ENCODE measurements at regions not wholly inside any gene's neighbourhood (a gene's known extent, or its start where the extent isn't known, plus 50 kb on each side); places are given as distances from the start of the nearest gene placed in this dataset.

DNA sequence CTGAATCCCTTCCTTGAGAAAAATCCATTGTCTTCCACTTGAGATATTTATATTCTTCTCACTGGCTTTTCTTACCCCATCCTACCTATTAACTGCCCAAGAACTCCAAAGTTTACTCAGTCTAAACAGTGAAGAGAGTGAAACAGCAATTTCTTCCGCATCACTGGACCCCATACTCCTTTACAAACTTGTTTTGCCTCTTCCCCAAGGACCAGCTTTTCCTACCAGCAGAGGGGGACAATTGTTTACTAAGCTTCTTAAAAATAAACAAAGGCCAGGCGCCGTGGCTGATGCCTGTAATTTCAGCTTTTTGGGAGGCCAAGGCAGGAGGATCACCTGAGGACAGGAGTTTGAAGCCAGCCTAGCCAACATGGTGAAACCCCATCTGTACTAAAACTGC, 52.0 kb downstream of the LRATD1 start:
- no peak for DNase-seq (ENCODE audit: low read depth in 2 of 3, low spot score in 2 of 3)

DNA sequence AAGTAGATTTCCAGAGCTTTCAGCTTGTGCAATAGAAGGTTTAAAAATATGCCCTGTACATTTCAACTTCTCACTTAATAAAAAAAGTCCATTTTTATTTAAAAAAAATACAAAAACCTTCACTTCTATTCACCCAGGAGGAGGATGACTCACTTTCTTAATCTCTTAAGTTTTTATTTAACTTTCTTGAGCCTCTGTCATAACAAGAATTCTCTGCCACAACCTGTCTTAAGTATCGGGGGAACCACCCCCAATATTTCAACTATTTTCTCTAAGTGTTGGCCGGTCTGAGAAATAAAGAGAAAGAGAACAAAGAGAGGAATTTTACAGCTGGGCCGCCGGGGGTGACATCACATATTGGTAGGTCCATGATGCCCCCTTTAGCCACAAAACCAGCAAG, 58.4 kb downstream of the LRATD1 start:
- no peak for DNase-seq (ENCODE audit: low read depth in 2 of 3, low spot score in 2 of 3)

DNA sequence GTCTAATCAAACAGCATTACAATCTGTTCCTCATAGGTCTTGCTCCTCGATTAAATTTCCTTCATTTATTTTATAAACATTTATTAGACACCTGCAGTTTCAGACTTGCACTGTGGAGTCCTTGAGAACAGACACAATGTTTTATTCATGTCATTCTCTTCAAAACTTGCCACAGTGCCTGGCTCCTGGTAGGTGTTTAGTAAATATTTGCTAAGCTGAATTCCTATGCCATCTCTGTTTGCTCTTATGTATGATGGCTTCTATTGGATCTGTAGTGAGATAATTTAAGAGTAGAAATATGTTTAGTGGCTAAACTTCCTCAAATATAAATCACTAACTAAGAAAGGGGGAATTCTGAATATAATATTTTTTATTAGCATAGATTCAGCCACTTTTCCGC, 61.4 kb downstream of the LRATD1 start:
- DNase-seq (ENCODE audit: low read depth in 2 of 3, low spot score in 2 of 3), result no peak

DNA sequence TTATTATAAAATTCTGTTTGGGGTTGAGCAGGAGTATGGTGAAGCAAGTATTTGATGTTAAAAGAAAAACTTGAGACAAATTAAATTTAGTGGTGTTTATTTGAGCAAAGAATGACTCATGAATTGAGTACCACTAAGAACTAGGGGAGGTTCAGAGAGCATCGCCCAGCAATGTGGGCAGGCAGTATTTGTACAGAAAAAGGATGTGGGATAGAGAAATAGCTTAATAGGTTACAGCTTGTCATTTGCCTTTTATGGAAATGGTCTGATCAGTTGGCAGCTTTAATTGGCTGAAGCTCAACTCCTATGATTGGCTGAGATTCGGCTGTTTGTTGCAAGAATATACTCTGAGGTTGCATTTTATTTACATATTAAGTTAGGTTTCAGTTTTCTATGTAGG, 68.2 kb downstream of the LRATD1 start:
- DNase-seq (ENCODE audit: low read depth in 2 of 3, low spot score in 2 of 3), result no peak

DNA sequence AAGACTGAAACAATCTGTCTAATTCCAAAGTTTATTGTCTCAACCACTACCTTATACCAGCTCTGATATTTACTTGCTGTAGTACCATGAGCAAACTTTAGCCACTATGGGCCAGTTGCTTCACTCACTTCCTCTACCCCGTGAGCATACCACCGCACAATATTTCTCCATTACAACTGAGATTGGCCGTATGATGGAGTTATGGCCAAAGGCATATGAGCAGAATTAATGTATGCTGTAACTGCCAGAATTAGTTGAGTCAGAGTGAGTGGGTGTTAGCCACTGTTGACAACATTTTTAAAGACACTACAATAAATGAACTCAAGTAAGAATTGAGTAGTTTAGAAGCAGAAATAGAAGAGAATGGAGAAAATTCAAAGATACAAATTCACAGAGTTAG, 69.7 kb downstream of the LRATD1 start:
- no peak for DNase-seq (ENCODE audit: low read depth in 2 of 3, low spot score in 2 of 3)

DNA sequence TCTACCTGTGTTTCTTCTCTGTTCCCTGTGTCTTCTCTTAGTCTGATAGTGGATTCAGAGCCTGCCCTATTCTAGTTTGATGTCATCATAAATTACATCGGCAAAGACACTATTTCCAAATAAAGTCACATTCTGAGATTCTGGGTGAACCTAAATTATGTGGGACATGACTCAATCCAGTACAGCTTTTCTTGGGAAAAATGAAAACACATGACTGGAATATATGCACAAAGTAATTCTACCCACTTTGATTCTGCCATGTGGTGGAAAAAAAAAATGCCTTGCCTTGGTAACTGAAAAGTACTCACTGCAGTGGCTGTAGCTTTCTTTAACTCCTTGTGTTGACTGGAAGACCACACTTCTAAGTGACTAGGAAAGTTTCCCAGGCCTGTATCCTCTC, 73.7 kb downstream of the LRATD1 start:
- DNase-seq (ENCODE audit: low read depth in 2 of 3, low spot score in 2 of 3), result no peak

DNA sequence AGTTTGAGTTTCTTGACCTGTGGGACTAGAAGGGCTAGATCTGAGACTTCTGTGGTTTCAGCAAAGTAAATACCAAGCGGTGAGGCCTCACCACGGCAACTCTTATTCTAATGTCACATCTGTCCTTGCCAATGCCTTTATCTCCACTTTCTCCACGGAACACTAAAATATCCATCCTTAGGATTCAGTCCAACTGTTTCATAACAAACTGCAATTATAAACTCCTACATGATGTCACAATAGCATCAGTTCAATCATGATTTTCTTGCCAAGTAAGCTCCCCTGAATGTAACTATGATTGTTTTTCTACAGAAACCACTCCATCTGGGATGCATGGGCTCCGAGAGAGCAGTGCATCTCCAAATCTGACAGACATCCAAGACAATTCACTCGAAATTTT, 79.6 kb downstream of the LRATD1 start:
- no peak for DNase-seq (ENCODE audit: low read depth in 2 of 3, low spot score in 2 of 3)

DNA sequence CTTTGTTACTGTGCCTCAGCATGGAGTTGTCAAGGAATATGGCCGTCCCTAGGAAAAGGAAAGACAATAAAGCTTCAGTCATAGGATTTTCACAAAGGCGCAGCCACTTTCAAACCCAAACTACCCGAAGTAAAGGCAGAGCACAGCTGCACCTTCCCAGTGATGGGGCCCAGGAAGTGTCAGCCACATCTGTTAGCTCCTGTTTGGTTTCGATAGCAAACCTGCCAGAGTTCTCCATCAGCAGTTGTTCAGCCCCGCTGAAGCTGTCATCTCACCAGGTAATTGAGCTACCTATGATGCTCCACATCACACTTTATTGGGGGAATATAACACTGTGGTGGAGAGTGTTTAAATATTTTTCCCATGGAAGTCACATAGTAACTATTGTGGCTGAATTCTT, 80.7 kb downstream of the LRATD1 start:
- no peak for DNase-seq (ENCODE audit: low read depth in 2 of 3, low spot score in 2 of 3)

DNA sequence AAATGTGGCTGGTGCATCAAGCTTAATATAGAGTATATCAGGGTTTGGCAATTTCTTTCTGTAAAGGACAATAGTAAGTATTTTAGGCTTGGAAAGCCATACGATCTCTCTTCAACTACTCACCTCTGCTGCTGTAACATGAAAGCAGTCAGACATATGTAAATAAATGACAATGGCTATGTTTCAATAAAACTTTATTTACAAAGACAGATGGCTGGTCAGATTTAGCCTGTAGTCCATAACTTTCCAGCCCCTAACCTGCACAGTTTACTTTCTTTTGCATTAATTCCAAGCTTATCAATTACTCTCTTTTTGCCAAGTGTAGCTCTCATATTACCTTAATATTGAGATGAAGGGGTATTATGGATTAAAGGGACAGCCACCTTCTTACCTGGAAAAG, 83.1 kb downstream of the LRATD1 start:
- no peak for DNase-seq (ENCODE audit: low read depth in 2 of 3, low spot score in 2 of 3)

DNA sequence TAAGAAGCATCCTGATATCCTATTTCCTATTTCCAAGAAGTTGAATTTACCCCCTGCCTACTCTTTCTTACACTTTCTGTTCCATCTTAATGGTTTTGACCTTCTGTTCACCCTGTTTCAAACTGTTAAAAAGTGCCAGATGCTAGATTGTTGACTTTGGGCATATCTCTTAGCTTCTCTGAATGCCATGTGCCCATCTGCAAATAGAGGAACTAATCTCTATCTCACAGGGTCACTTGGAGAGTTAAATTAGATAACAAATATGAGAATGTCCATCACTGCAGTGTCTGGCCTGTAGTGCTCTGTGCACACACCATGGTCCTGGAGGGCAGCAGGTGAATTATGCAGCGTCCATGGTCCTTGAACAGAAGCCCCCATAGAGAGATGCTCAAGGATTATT, 83.8 kb downstream of the LRATD1 start:
- DNase-seq (ENCODE audit: low read depth in 2 of 3, low spot score in 2 of 3), result no peak

DNA sequence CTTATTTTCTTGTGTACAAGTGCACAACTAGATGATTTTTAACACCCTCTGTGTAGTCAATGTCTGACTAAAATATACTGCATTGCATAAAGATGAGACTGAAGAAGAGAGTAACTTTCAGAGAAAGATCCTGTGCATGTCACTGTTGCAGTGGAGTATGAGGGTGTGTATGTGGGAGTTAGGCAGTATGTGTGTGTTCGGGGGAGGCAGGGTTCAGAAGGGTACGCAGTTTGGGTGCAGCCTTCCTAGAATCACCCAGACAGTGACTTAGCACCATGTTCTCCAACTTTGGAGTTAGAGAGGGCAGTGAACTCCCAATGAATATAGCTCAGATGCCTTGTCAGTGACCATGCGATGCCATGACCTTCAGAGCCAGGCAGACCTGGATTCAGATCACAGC, 84.6 kb downstream of the LRATD1 start:
- DNase-seq (ENCODE audit: low read depth in 2 of 3, low spot score in 2 of 3), result no peak

DNA sequence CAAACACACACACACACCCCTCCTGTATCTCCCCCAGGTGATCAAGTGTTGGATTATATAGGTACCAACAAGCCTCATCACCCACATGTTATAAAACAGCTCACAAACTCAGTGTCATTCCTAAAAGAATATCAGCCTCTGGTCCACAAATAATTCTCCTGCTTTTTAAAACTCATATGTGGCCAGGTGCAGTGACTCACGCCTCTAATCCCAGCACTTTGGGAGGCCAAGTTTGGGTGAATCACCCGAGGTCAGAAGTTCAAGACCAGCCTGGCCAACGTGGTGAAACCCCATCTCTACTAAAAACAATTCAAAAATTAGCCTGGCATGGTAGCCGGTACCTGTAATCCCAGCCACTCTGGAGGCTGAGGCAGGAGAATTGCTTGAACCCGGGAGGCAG, 87.8 kb downstream of the LRATD1 start:
- no peak for DNase-seq (ENCODE audit: low read depth in 2 of 3, low spot score in 2 of 3)

DNA sequence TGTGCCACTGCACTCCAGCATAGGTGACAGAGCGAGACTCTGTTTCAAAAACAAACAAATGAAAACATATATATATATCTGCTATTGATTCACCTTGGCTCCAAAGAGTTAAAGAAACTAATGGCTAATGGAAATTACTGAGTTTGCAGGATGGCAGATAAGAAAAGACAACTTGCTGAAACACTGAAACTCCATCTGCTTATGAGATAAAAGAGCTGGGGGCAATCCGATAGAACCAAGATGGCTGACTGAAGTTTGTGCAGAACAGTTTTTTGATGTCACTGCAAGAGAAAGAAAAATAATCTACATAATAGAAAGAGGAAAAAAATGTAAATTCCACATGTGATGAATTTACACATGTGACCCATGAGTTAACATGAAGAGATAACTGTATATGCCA, 88.2 kb downstream of the LRATD1 start:
- no peak for DNase-seq (ENCODE audit: low read depth in 2 of 3, low spot score in 2 of 3)

DNA sequence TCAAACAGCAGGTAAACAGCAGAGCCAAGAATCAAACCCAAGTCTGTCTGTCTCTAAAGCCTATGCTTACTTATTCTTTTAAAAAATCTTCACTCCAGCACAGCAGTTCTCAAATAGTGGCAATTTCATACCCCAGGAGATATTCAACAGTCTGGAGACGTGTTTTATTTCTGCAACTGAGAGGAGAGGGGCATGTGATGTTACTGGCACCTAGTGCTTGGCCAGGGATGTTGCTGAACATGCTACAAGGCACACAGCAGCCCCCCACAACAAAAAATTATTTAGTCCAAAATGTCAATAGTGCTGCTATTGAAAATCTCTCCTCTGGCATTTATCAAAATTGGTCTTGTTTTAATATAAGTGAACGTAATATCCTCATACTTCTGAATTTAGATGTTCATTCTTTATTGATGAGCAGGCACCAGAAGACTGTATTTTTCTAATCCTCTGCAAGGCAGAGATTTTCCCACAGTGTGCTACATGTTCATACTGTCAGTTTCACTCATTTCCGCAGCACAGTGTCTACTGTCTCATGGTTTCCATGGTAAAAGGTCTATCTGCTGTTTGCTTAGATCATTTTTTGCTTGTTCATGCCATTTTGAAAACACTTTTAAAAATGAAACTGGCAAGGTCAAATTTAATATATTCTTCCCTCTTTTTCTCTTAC, 90.5 kb downstream of the LRATD1 start:
- no peak for DNase-seq (ENCODE audit: low read depth in 2 of 3, low spot score in 2 of 3)

DNA sequence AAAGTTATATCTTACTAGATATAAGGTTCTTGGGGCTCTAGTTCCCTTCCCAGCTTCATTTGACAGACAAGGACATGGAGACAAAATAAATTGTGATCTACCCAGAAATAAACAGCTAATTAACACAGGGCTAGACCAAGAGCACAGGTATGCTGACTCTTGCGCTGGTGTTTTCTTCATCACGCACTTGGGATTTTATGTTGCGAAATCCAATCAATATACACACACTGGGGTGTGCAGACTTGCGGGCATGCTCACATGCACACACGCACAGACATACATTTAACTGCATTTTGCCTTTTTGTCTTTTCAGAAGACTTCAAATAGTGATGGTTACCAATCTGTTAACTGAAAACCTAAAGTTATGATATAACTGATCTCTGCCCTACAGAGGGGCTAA, 91.2 kb downstream of the LRATD1 start:
- no peak for DNase-seq (ENCODE audit: low read depth in 2 of 3, low spot score in 2 of 3)

DNA sequence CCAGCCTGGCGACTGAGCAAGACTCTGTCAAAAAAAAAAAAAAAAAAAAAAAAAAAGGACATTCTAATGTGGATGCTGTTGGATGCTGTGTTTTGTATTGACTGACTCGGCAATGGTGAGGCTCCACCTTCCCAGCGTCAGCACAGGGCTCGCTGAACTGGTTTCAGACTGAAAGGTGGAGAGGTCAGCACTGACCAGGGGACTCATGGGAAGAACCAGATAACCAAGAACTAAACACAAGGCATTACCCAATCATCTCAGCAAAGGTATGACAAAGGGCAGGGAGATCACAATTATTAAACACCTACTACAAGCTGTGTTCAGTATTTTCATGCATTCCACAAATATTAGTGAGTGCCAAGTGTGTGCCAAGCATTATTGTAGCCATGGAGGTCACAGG, 103.2 kb downstream of the LRATD1 start:
- DNase-seq (ENCODE audit: low read depth in 2 of 3, low spot score in 2 of 3), result no peak

DNA sequence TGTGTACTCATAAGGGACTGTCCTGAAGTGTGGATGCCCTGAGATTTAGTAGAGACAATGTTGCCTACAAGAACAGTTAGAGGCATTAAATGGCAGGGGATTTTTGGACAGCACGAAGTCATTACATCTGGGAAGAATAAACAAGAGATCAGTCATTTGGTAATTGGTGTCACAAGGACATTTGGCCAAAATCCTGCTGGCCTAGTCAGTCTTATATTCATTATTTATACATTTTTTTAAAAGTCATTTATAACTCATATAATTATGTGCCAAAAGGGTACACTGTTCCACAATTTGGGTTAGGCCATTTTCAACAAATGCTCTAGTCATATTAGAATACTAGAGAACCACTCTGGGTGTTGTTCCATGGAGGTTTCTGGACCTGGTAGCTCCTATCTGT, 104.7 kb downstream of the LRATD1 start:
- no peak for DNase-seq (ENCODE audit: low read depth in 2 of 3, low spot score in 2 of 3)

DNA sequence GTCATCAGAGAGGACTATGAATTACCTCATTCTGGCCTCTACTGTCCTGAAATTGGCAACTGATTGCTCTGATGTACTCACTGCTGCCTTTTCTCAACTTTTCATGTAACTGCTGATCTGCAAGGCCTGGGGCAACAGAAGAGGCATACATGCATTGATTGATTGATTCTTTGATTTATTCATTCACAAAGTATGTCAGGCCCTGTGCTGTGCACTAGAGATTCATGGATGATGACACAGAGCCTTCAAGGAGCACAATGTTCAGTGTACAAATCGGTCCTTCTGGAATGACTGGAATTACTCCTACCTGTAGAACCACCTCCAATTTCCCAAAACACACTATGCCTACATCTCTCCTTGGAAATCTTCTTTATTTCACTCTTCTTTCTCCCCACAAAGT, 111.3 kb downstream of the LRATD1 start:
- no peak for DNase-seq (ENCODE audit: low read depth in 2 of 3, low spot score in 2 of 3)

DNA sequence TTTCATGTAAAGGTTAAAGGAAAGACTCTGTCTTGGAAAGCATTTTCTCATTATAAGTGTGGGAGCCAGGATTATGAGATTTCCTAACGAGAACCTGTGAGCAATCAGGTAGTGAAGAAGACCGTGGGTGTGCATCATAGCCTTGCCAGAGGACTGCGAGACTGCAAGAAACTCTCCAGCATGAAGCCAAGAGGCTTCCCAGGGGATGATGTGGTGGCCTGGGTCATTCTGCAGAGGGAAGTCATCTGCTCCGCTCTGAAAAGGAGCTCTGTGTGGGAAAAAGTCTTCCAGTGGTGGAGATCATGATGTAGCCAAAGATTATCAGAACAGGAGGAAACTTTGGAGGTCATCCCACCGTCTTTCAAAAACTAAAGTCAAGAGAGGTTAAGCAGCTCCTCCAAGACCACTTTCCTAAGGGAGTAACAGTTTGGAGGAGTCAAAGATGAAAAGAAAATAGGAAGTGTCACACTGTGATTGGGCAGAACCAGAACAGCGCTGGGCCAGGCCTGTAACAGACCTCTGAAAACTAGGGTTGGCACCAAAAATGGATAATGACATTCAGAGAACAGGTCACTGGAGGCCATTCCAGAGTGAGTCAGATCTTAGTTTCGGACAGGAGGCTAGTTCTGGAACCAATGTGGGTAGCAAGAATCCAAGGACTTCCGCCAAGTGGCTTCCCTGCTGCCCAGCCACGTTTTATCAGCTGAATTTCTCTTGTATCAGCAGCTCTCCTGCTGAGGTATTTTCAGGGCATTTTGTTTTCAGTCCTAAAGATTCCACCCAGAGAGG, 113.0 kb downstream of the LRATD1 start:
- no peak for DNase-seq (ENCODE audit: low read depth in 2 of 3, low spot score in 2 of 3)

DNA sequence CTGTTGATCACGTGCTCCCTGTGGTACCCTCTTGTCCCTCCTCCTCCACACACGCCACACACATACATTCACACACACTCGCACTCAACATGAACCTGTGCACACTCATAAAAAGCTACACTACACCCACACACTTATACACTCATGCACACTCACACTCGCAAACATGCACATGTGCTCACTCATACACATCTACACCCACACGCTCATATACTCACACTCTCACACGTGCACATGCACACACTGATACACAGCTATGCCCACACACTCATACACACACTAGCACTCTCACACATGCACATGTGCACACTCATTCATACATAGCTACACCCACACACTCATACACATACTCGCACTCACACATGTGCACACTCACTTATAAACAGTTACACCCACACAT, 113.6 kb downstream of the LRATD1 start:
- no peak for DNase-seq (ENCODE audit: low read depth in 2 of 3, low spot score in 2 of 3)

DNA sequence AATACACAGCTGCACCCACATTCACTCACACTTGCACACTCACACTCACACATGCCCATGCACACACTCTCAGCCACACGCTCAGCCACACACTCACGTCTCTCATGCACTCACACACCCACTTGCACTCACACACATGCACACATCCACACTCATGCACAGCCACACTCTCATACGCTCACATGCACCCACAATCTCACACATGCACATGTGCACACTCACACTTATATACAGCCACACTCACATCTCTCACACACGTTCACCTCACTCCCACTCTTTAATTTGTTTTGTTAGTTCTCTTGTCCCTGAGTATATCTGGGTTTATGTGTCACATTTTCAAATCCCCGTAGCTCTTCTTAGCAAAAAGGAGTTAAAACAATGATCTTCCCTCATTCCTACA, 114.9 kb downstream of the LRATD1 start:
- DNase-seq (ENCODE audit: low read depth in 2 of 3, low spot score in 2 of 3), result no peak

DNA sequence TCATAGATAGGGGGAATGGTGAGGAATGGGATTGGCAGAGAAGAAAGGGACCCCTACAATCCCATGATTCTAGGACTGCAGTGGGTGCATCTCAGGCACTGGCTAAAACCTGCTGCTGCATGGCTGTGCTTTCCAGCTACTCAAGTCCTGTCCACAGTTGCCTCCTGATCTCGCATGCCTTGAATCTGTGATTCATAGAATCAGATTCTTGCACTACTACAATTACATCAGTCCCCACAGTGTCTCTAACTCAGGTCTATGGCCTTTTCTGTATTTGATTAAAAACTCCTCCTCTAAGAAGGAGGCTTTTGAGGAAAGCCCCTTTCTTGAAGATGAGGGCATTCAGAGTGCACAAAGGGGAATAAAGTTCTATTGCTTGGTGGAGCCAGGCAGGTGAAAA, 117.4 kb downstream of the LRATD1 start:
- DNase-seq (ENCODE audit: low read depth in 2 of 3, low spot score in 2 of 3), result no peak

DNA sequence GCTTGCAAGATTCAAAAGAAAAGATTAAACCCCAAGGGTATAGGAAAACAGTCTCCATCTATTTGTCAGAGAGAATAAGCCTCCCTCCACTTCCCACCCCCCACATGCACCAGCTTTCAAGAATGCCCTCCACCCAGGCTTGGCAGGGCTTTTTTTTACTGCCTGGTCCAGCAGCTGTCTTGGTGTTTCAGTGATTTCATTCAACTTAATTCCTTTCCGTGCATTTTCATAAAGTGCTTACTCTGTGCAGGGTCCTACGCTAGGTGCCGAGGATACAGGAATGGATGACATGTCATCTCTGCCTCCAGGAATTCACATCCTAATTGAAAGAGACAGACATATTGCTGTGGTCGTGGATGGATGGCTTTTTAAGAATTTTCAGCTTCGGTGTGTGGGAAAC, 117.9 kb downstream of the LRATD1 start:
- DNase-seq (ENCODE audit: low read depth in 2 of 3, low spot score in 2 of 3), result no peak
